Astrocyte (in vitro differentiated cells and primary cell): ENCODE measurements at regions not wholly inside any gene's neighbourhood (a gene's known extent, or its start where the extent isn't known, plus 50 kb on each side); places are given as distances from the start of the nearest gene placed in this dataset.

Source experiments
- DNase-seq: peaks from one replicate; pipeline ENCODE4 v3.0.0-alpha.2; 2010; ENCODE audit warnings: low read depth
- FAIRE-seq: peaks from 2 replicates; lab custom pipeline; 2011; peaks lifted over from hg19 to GRCh38; lab: Jason Lieb, UNC
- H2AFZ ChIP-seq: 2 replicates; pipeline ENCODE4 v1.6.0; 2012; ENCODE audit warnings: low read depth, low read length, inconsistent platforms
- H3K27ac ChIP-seq: 2 replicates; pipeline ENCODE4 v1.5.1; 2011; ENCODE audit warnings: low read depth, low read length, inconsistent platforms
- H3K27me3 ChIP-seq: 2 replicates; pipeline ENCODE4 v1.6.0; 2011; ENCODE audit warnings: low read length, inconsistent platforms; ENCODE audit not compliant: insufficient read depth
- H3K36me3 ChIP-seq: 2 replicates; pipeline ENCODE4 v1.5.1; 2011; ENCODE audit warnings: low read length, inconsistent platforms; ENCODE audit not compliant: insufficient read depth
- H3K4me1 ChIP-seq: 2 replicates; pipeline ENCODE4 v1.5.1; 2011; ENCODE audit warnings: low read length, inconsistent platforms; ENCODE audit not compliant: insufficient read depth
- H3K4me2 ChIP-seq: 2 replicates; pipeline ENCODE4 v1.6.0; 2012; ENCODE audit warnings: low read length, inconsistent platforms
- H3K4me3 ChIP-seq: 2 replicates; pipeline ENCODE4 v1.5.1; 2011; ENCODE audit warnings: low read depth, mild to moderate bottlenecking, low read length, inconsistent platforms; ENCODE audit not compliant: insufficient read depth
- H3K79me2 ChIP-seq: 2 replicates; pipeline ENCODE4 v1.6.0; 2012; ENCODE audit warnings: mild to moderate bottlenecking, low read length, inconsistent platforms; ENCODE audit not compliant: insufficient read depth
- H3K9ac ChIP-seq: 2 replicates; pipeline ENCODE4 v1.6.0; 2012; ENCODE audit warnings: mild to moderate bottlenecking, low read length, inconsistent platforms
- H3K9me3 ChIP-seq: 2 replicates; pipeline ENCODE4 v1.5.1; 2012; ENCODE audit warnings: low read depth, mild to moderate bottlenecking, low read length, inconsistent platforms; ENCODE audit not compliant: insufficient read depth
- H4K20me1 ChIP-seq: 2 replicates; pipeline ENCODE4 v1.6.0; 2012; ENCODE audit warnings: low read length, inconsistent platforms; ENCODE audit not compliant: insufficient read depth
- H3K27ac Mint-ChIP-seq: one replicate; pipeline ENCODE4 v1.8.0; 2021; ENCODE audit warnings: mild to moderate bottlenecking, mixed read lengths; ENCODE audit not compliant: unreplicated experiment
- H3K27me3 Mint-ChIP-seq: one replicate; pipeline ENCODE4 v1.8.0; 2021; ENCODE audit warnings: low read depth, mixed read lengths; ENCODE audit not compliant: unreplicated experiment
- H3K36me3 Mint-ChIP-seq: one replicate; pipeline ENCODE4 v1.8.0; 2021; ENCODE audit warnings: low read depth, mixed read lengths; ENCODE audit not compliant: unreplicated experiment
- H3K4me1 Mint-ChIP-seq: one replicate; pipeline ENCODE4 v1.8.0; 2021; ENCODE audit warnings: low read depth, mixed read lengths; ENCODE audit not compliant: unreplicated experiment
- H3K4me3 Mint-ChIP-seq: one replicate; pipeline ENCODE4 v1.8.0; 2021; ENCODE audit warnings: mild to moderate bottlenecking, moderate library complexity, mixed read lengths; ENCODE audit not compliant: unreplicated experiment
- H3K9me3 Mint-ChIP-seq: one replicate; pipeline ENCODE4 v1.8.0; 2021; ENCODE audit warnings: mild to moderate bottlenecking, mixed read lengths; ENCODE audit not compliant: unreplicated experiment
- CTCF ChIP-seq: IDR thresholded peaks from 2 replicates; pipeline ENCODE4 v1.5.1; 2011; ENCODE audit warnings: low read depth, mild to moderate bottlenecking, inconsistent platforms, low read length, moderate library complexity; ENCODE audit not compliant: insufficient read depth
- EZH2 ChIP-seq: IDR thresholded peaks from 2 replicates; pipeline ENCODE4 v1.6.1; 2012; ENCODE audit warnings: mild to moderate bottlenecking, low read length, inconsistent platforms; ENCODE audit not compliant: insufficient read depth

- H3K27ac ChIP-seq: peak overlapping the region; percentile 40
- peak; percentile 57 for DNase-seq
- H3K4me2 ChIP-seq: peak overlapping the region; percentile 54
- no peaks in the 10 kb centered on the region for H3K36me3 ChIP-seq
- Mint-ChIP-seq H3K9me3 (peaks cover 7% of the 10 kb centered on the region), H3K27me3 (peaks cover 3% of the 10 kb centered on the region), H3K27ac (peak overlapping the region; percentile 88), H3K4me1 (peaks cover 22% of the 10 kb centered on the region), H3K4me3 (no peak overlapping the region), H3K36me3 (no peaks in the 10 kb centered on the region)
- no peaks in the 10 kb centered on the region for H3K27me3 ChIP-seq
- H4K20me1 ChIP-seq: no peaks in the 10 kb centered on the region
- H3K4me3 ChIP-seq: peak overlapping the region; percentile 1
- no peak overlapping the region for H2AFZ ChIP-seq
- no peaks in the 10 kb centered on the region for H3K9me3 ChIP-seq
- peak overlapping the region; percentile 42 for H3K9ac ChIP-seq
- peaks cover 8% of the 10 kb centered on the region for H3K4me1 ChIP-seq
- H3K79me2 ChIP-seq: no peaks in the 10 kb centered on the region
- no peak for FAIRE-seq
- TF ChIP-seq EZH2: no peak
- no peak for TF ChIP-seq CTCF
Observed at GRCh38 chr5:57317341-57317740, 143.5 kb downstream of the GPBP1 start.

- Mint-ChIP-seq H3K9me3 (peaks cover 7% of the 10 kb centered on the region), H3K27me3 (no peaks in the 10 kb centered on the region), H3K36me3 (no peaks in the 10 kb centered on the region), H3K4me1 (peaks cover 26% of the 10 kb centered on the region), H3K4me3 (peak overlapping the region; percentile 34), H3K27ac (peak overlapping the region; percentile 88)
- Histone ChIP-seq H2AFZ (no peak overlapping the region), H3K36me3 (no peaks in the 10 kb centered on the region), H4K20me1 (no peaks in the 10 kb centered on the region), H3K4me1 (peaks cover 8% of the 10 kb centered on the region), H3K27me3 (no peaks in the 10 kb centered on the region), H3K9ac (peak overlapping the region; percentile 42), H3K4me3 (peak overlapping the region; percentile 1), H3K9me3 (no peaks in the 10 kb centered on the region), H3K4me2 (peak overlapping the region; percentile 54), H3K79me2 (no peaks in the 10 kb centered on the region), H3K27ac (peak overlapping the region; percentile 40)
- FAIRE-seq: peak; percentile 43
- TF ChIP-seq CTCF (no peak), EZH2 (no peak)
- DNase-seq: peak; percentile 100
Observed at GRCh38 chr5:57316798-57317327, 143.0 kb downstream of the GPBP1 start.

GRCh38 chr5:57315941-57316340, 142.1 kb downstream of the GPBP1 start:
- Histone ChIP-seq H2AFZ (no peak overlapping the region), H3K79me2 (no peaks in the 10 kb centered on the region), H4K20me1 (no peaks in the 10 kb centered on the region), H3K4me3 (no peak overlapping the region), H3K27me3 (no peaks in the 10 kb centered on the region), H3K36me3 (no peaks in the 10 kb centered on the region), H3K9ac (no peak overlapping the region), H3K4me1 (peaks cover 8% of the 10 kb centered on the region), H3K4me2 (no peak overlapping the region), H3K27ac (no peak overlapping the region), H3K9me3 (no peaks in the 10 kb centered on the region)
- no peak for DNase-seq
- Mint-ChIP-seq H3K4me1 (peaks cover 35% of the 10 kb centered on the region), H3K27me3 (no peaks in the 10 kb centered on the region), H3K27ac (no peak overlapping the region), H3K36me3 (no peaks in the 10 kb centered on the region), H3K9me3 (peaks cover 7% of the 10 kb centered on the region), H3K4me3 (no peak overlapping the region)
- no peak for FAIRE-seq
- no peak for TF ChIP-seq CTCF
- TF ChIP-seq EZH2: no peak
